NT2/D1 (cell line): ENCODE measurements at regions not wholly inside any gene's neighbourhood (a gene's known extent, or its start where the extent isn't known, plus 50 kb on each side); places are given as distances from the start of the nearest gene placed in this dataset.

Experiments
- DNase-seq: peaks from one replicate; pipeline ENCODE4 v3.0.0-alpha.2; 2011; ENCODE audit warnings: low read depth, low spot score
- H3K27me3 ChIP-seq: 2 replicates; pipeline ENCODE4 v1.6.0; 2011; ENCODE audit warnings: mild to moderate bottlenecking; ENCODE audit not compliant: insufficient read length, insufficient read depth
- H3K36me3 ChIP-seq: 2 replicates; pipeline ENCODE4 v1.6.1; 2011; ENCODE audit warnings: mild to moderate bottlenecking, low read length, mixed read lengths; ENCODE audit not compliant: insufficient read depth, insufficient read length
- H3K4me1 ChIP-seq: 2 replicates; pipeline ENCODE4 v1.5.1; 2011; ENCODE audit not compliant: insufficient read depth, insufficient read length
- H3K4me3 ChIP-seq: 2 replicates; pipeline ENCODE4 v1.5.1; 2011; ENCODE audit warnings: low read depth; ENCODE audit not compliant: insufficient read length
- H3K9ac ChIP-seq: 2 replicates; pipeline ENCODE4 v1.6.0; 2011; ENCODE audit warnings: low read depth; ENCODE audit not compliant: insufficient read length
- H3K9me3 ChIP-seq: 2 replicates; pipeline ENCODE4 v1.5.1; 2011; ENCODE audit warnings: mild to moderate bottlenecking, low read length; ENCODE audit not compliant: insufficient read depth
- SUZ12 ChIP-seq: IDR thresholded peaks from 2 replicates; pipeline ENCODE4 v1.6.1; 2011; ENCODE audit not compliant: insufficient read length, insufficient read depth; ENCODE audit errors: extremely low read depth
- YY1 ChIP-seq: IDR thresholded peaks from 2 replicates; pipeline ENCODE4 v1.6.1; 2011; ENCODE audit not compliant: insufficient read length, insufficient read depth
- ZNF274 ChIP-seq: IDR thresholded peaks from 2 replicates; pipeline ENCODE4 v1.6.1; 2011; ENCODE audit warnings: mild to moderate bottlenecking, low read depth, low read length

DNA sequence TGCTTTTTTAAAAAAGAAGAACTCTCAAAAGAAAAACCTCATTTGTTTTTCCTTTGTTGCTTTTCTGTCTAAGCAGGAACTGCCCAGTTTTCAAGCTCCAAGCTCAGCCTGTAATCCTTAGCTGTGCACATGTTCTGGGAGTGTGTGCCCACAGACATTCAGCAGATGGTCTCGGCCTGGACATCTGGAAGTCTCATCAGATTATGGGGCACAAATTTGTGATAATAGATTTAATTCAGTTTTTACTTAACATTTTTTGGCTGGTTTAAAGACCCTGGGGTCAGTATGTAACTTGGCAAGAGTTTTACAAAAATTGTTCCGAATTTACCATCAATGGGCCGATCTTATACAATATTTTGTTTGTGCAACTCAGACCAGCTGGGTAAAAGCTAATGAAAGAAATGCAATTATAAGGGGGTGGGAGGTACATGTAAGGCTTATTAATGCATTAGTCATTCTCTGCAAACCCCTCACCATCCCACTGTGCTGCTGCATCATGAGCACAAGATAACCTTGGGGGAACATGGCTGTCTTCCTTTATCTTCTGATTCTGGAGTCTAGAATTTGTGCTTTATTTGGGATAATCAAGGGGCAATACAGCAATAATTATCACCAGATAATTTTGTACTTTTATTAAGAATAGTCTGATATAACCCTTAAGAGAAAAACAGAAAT lies 86.9 kb upstream of the PHOX2B start:
- H3K36me3 ChIP-seq, result no peaks in the 10 kb centered on the region
- DNase-seq, result no peak
- H3K9ac ChIP-seq, result no peak overlapping the region
- no peaks in the 10 kb centered on the region for H3K9me3 ChIP-seq
- no peaks in the 10 kb centered on the region for H3K4me1 ChIP-seq
- H3K4me3 ChIP-seq, result no peak overlapping the region
- no peak for TF ChIP-seq YY1
- TF ChIP-seq SUZ12, result no peak
- TF ChIP-seq ZNF274, result no peak
- H3K27me3 ChIP-seq, result no peaks in the 10 kb centered on the region

GRCh38 chr4:41832961-41833360 lies 84.4 kb upstream of the PHOX2B start:
- DNase-seq, result no peak
- H3K4me1 ChIP-seq, result no peaks in the 10 kb centered on the region
- TF ChIP-seq YY1, result no peak
- no peak for TF ChIP-seq ZNF274
- no peak for TF ChIP-seq SUZ12

GRCh38 chr4:41822325-41822724 lies 73.8 kb upstream of the PHOX2B start:
- no peak for DNase-seq
- no peaks in the 10 kb centered on the region for H3K27me3 ChIP-seq
- H3K9me3 ChIP-seq, result no peaks in the 10 kb centered on the region
- no peak overlapping the region for H3K9ac ChIP-seq
- no peaks in the 10 kb centered on the region for H3K36me3 ChIP-seq
- H3K4me3 ChIP-seq, result no peak overlapping the region
- TF ChIP-seq YY1, result no peak
- no peaks in the 10 kb centered on the region for H3K4me1 ChIP-seq

More at GRCh38 chr4:41832961-41833360, 84.4 kb upstream of the PHOX2B start:
- Histone ChIP-seq H3K9ac (no peak overlapping the region), H3K4me3 (no peak overlapping the region), H3K27me3 (no peaks in the 10 kb centered on the region), H3K9me3 (no peaks in the 10 kb centered on the region), H3K36me3 (no peaks in the 10 kb centered on the region)

DNA sequence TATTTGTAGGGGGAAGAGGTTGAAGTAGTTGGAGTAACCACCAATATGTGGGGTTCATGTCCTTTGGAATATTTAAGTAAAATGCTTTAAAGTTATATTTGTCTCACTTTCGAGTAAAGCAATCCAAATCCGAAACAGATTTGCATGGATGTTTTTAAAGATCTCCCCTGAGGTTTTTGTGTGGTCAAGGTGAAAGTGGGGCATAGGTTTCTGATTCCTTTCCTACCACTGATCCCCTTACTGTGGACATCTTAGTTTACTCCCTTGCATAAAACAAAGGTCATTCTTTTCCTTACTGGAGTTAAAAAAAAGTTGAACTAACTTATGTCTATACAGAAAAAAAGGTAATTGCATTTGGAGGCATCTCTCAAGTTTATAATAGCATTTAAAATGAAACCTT lies 71.9 kb upstream of the PHOX2B start:
- Histone ChIP-seq H3K4me3 (no peak overlapping the region), H3K36me3 (no peaks in the 10 kb centered on the region), H3K9ac (no peak overlapping the region), H3K27me3 (peaks cover under 1% of the 10 kb centered on the region), H3K4me1 (no peaks in the 10 kb centered on the region), H3K9me3 (no peaks in the 10 kb centered on the region)
- TF ChIP-seq YY1, result no peak
- TF ChIP-seq SUZ12, result no peak
- no peak for DNase-seq

DNA sequence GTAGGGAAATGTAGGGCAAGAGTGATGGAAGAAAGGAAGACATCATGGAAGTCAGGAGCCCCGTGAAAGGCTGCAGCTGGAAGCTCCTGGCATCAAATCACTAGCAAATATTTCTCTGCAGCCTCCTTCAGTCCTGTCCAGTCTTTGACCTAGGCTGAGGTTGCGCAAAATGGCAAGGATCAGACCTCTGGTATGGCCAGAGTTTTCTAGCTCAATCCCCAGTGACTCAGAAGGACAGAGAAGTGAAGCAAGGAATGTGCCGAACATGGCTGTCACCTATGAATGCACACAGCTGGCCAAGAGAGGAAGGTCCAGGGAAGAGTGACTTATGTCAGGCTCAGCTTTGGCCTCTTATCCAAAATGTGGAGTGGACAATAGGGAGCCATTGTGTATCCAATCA lies 71.1 kb upstream of the PHOX2B start:
- H3K4me1 ChIP-seq, result no peaks in the 10 kb centered on the region
- H3K9me3 ChIP-seq, result no peaks in the 10 kb centered on the region
- no peak overlapping the region for H3K9ac ChIP-seq
- DNase-seq, result no peak
- H3K27me3 ChIP-seq, result peaks cover 5% of the 10 kb centered on the region
- no peaks in the 10 kb centered on the region for H3K36me3 ChIP-seq
- TF ChIP-seq YY1 (no peak), SUZ12 (no peak), ZNF274 (no peak)
- H3K4me3 ChIP-seq, result no peak overlapping the region

GRCh38 chr4:41815473-41815872 lies 66.9 kb upstream of the PHOX2B start:
- no peaks in the 10 kb centered on the region for H3K9me3 ChIP-seq

DNA sequence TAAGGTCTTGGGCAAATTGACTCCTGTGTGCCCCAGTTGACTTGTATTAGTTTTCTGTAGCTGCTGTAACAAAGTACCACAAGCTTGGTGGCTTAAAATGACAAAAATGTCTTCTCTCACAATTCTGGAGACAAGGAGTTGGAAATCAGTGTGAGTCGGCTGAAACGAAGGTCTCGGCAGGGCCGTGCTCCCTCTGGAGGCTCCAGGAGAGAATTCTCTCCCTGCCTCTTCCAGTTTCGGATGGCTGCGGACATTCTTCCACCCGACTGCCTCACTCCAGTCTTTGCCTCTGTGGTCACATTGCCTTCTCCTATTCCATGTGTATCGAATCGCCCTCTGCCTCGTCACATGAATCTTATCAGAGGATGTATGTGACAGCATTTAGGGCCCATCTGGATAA lies 66.0 kb upstream of the PHOX2B start:
- Histone ChIP-seq H3K4me3 (no peak overlapping the region), H3K4me1 (no peaks in the 10 kb centered on the region), H3K27me3 (peaks cover 5% of the 10 kb centered on the region), H3K9me3 (no peaks in the 10 kb centered on the region), H3K36me3 (no peaks in the 10 kb centered on the region), H3K9ac (no peak overlapping the region)
- no peak for DNase-seq
- TF ChIP-seq SUZ12 (no peak), ZNF274 (no peak), YY1 (no peak)

More at GRCh38 chr4:41815473-41815872, 66.9 kb upstream of the PHOX2B start:
- H3K4me3 ChIP-seq, result no peak overlapping the region
- no peak for DNase-seq
- no peaks in the 10 kb centered on the region for H3K4me1 ChIP-seq
- no peaks in the 10 kb centered on the region for H3K36me3 ChIP-seq
- peaks cover 5% of the 10 kb centered on the region for H3K27me3 ChIP-seq
- no peak for TF ChIP-seq SUZ12
- TF ChIP-seq YY1, result no peak
- TF ChIP-seq ZNF274, result no peak
- no peak overlapping the region for H3K9ac ChIP-seq

GRCh38 chr4:41806807-41807206 lies 58.3 kb upstream of the PHOX2B start:
- Histone ChIP-seq H3K9ac (no peak overlapping the region), H3K9me3 (no peaks in the 10 kb centered on the region), H3K4me1 (no peaks in the 10 kb centered on the region), H3K36me3 (no peaks in the 10 kb centered on the region), H3K27me3 (no peaks in the 10 kb centered on the region), H3K4me3 (no peak overlapping the region)
- no peak for TF ChIP-seq SUZ12
- no peak for TF ChIP-seq YY1
- DNase-seq, result no peak
